ENCODE measurements at regions not wholly inside any gene's neighbourhood (a gene's known extent, or its start where the extent isn't known, plus 50 kb on each side); places are given as distances from the start of the nearest gene placed in this dataset.

DNA sequence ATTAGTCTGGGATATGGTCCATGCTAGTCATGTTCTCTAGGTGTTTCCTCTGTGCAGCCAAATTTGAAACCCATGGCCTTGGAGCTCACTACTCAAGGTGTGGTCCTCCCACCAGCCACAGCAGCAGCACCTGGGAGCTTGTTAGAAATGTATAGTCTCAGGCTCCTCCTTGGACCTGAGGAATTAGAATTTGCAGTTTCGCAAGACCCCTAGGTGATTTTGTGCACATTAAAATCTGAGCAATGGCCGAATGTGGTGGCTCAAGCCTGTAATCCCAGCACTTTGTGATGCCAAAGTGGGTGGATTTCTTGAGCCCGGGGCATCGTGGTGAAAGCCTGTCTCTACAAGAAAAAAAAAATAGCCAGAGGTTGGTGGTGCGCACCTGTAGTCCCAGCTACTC is 72.3 kb upstream of the NEK6 start:
- TF ChIP-seq, protein P1, sequence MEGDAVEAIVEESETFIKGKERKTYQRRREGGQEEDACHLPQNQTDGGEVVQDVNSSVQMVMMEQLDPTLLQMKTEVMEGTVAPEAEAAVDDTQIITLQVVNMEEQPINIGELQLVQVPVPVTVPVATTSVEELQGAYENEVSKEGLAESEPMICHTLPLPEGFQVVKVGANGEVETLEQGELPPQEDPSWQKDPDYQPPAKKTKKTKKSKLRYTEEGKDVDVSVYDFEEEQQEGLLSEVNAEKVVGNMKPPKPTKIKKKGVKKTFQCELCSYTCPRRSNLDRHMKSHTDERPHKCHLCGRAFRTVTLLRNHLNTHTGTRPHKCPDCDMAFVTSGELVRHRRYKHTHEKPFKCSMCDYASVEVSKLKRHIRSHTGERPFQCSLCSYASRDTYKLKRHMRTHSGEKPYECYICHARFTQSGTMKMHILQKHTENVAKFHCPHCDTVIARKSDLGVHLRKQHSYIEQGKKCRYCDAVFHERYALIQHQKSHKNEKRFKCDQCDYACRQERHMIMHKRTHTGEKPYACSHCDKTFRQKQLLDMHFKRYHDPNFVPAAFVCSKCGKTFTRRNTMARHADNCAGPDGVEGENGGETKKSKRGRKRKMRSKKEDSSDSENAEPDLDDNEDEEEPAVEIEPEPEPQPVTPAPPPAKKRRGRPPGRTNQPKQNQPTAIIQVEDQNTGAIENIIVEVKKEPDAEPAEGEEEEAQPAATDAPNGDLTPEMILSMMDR (IDR thresholded peaks at IDR 0.05 in 8 of 11, conservative IDR thresholded peaks at IDR 0.05 in 3 of 11), result no peak
- TF ChIP-seq POLR2A (IDR thresholded peaks at IDR 0.05) (no peak), POLR2AphosphoS5 (IDR thresholded peaks at IDR 0.05) (no peak)

All from spleen (tissue), 7 donors.